Heart right ventricle (tissue), 16 donors: ENCODE measurements at regions not wholly inside any gene's neighbourhood (a gene's known extent, or its start where the extent isn't known, plus 50 kb on each side); places are given as distances from the start of the nearest gene placed in this dataset.

Source experiments
- ATAC-seq, 8 donors: fragments of 200-7000 bp; cut with Tn5 transposase; one replicate each; pipeline ENCODE4 v1.9.1; 2020; ENCODE audit warnings: mild to moderate bottlenecking in 8 of 8, moderate library complexity in 8 of 8, moderate number of reproducible peaks in 1 of 8
- DNase-seq, 2 donors: peaks; one replicate each; pipeline ENCODE4 v3.0.0-alpha.2; 2020
- H3K27ac ChIP-seq, 10 donors: fragments of 200-600 bp; sonication (generic) in 2 of 10; one replicate each; pipeline versions ENCODE4 v1.5.0 to v1.8.0; 2020 to 2022; ENCODE audit warnings: mild to moderate bottlenecking in 3 of 10
- H3K27me3 ChIP-seq, 7 donors: fragments of 200-600 bp; one replicate each; pipeline ENCODE4 v1.8.0; 2021 to 2022; ENCODE audit warnings: mild to moderate bottlenecking in 2 of 7
- H3K36me3 ChIP-seq, 9 donors: fragments of 200-600 bp; sonication (generic) in 1 of 9; one replicate each; pipeline versions ENCODE4 v1.5.0 to v1.8.0; 2020 to 2022; ENCODE audit warnings: mild to moderate bottlenecking in 2 of 9
- H3K4me1 ChIP-seq, 9 donors: fragments of 200-600 bp; sonication (generic) in 1 of 9; one replicate each; pipeline versions ENCODE4 v1.5.0 to v1.8.0; 2020 to 2022; ENCODE audit warnings: mild to moderate bottlenecking in 4 of 9
- H3K4me3 ChIP-seq, 10 donors: fragments of 200-600 bp; sonication (generic) in 2 of 10; one replicate each; pipeline versions ENCODE4 v1.5.0 to v1.8.0; 2020 to 2022; ENCODE audit warnings: mild to moderate bottlenecking in 7 of 10, moderate library complexity in 2 of 10
- H3K9me3 ChIP-seq, 11 donors: fragments of 200-600 bp in 10 of 11; sonication (generic) in 2 of 11; one replicate each; pipeline versions ENCODE4 v1.5.0 to v1.8.0; 2013 to 2022; ENCODE audit warnings: mild to moderate bottlenecking in 2 of 11, control low read depth in 1 of 11, moderate library complexity in 1 of 11
- CTCF ChIP-seq, 9 donors: fragments of 200-600 bp; sonication (generic) in 2 of 9; IDR thresholded peaks; one replicate each; pipeline versions ENCODE4 v1.5.0 to v1.8.0; 2021 to 2022; ENCODE audit warnings: antibody characterized with exemption in 9 of 9, mild to moderate bottlenecking in 5 of 9, moderate library complexity in 1 of 9
- WGBS, 2 donors: extraction: QIAGEN DNeasy Blood & Tissue Kit; methylation state at CpG; one replicate each; pipeline ENCODE4 v1.1.7; 2013; ENCODE audit warnings: inconsistent platforms in 1 of 2; 5-methylcytosine and 5-hydroxymethylcytosine counted together
- intact Hi-C, 10 donors: fragments of 100-400 bp; cut with DNase I; formaldehyde crosslinking; loops; one replicate each; pipeline versions ENCODE4 v1.11.1 to v1.14.2; 2022
- donor health status: Arrhythmogenic right ventricular cardiomyopathy.
- donor health status: ischemic (EF 13 %, LVEDD 7.1; RV severe dilation, severe dysfunction).
- donor health status: healthy with polysubstance abuse.
- donor health status: DM: no; HTN: yes; CAD: no.
- donor health status: DM: no; HTN: no; CAD: no.
- donor health status: ischemic (EF 25% LVEDD 6.9; RV normal size, moderate dysfunction).
- donor health status: ischemic (EF 25% LVEDD 5.7; RV mildly dilated, moderate dysfunction).
- donor health status: healthy.
- donor health status: DM: yes; HTN: yes; CAD: no.
- donor health status: Ischemic cardiomyopathy.
- donor health status: ischemic (EF 35%, LVEDD 5.7; RV mildly dilated, moderate dysfunction).
- donor health status: nonischemic (EF 11% LVEDD 7.7; RV severe dilation, severe dysfunction).
- donor health status: DM: yes; HTN: yes; CAD: no.
- donor health status: PGD.
- donor health status: ischemic (EF 29% LVEDD 5.4; RV normal size, mild dysfunction).
- donor health status: nonischemic (EF 23%, LVEDD 6.1; RV moderate dilation, normal function).

GRCh38 chr1:163970151-163970550 lies 588.8 kb upstream of the PBX1 start:
- Histone ChIP-seq H3K27ac (no peak overlapping the region), H3K4me3 (no peak overlapping the region), H3K4me1 (no peaks in the 10 kb centered on the region), H3K36me3 (no peaks in the 10 kb centered on the region), H3K27me3 (no peaks in the 10 kb centered on the region), H3K9me3 (peaks cover 0 to 31% (median 8%) of the 10 kb centered on the region in 11 donors)
- DNase-seq (no peak), ATAC-seq (no peak)
- 63 to 71% methylated on average over 2 of the region's 2 CpGs for WGBS, 2 donors
- intact Hi-C loops, result loop anchor here in 1 of 10 donors (10.0 kb wide), 1 partner anchor 95 kb away; no protein-coding TSS in a partner anchor
- no peak for TF ChIP-seq CTCF (IDR thresholded peaks at IDR 0.05)

DNA sequence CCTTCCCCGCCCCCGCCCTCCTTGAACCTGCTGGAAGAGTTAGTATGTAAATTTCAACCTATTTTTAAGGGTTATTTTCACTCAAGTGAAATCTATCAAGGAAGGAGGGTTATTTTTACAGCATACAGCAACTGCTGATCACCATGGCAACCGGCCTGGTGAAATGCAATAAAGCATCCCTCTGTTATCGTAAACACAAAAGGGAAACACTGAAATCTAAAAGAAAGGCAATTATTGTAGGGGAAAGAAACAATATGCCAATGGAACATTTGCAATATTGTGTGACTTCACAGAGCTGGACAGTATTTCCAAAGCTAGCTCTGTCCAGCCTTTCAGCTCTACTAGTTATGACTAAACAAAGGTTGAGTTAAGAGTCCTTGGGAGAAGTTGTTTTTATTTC lies 588.3 kb upstream of the PBX1 start:
- intact Hi-C loops, result loop anchor here in 1 of 10 donors (10.0 kb wide), 1 partner anchor 94 kb away; no protein-coding TSS in a partner anchor
- no peak for TF ChIP-seq CTCF (IDR thresholded peaks at IDR 0.05)
- ATAC-seq, result no peak

DNA sequence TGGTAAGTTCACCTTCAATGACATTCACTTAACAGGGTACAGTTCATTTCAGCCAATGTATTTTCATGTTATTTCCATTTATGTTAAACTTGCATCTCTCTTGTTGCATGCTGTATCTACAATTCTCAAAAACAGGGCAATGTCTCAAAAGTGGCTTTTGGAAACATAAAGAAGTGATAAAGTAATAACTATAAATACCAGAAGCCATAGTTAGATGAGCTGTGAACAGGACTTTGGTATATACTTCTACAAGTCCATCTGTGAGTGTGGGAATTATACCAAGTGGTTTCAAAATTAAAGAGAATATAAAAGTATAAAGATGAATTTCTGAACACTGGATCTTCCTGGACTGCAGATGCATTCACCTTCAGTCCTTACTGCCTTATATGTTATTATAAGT lies 585.4 kb upstream of the PBX1 start:
- no peak for DNase-seq
- intact Hi-C loops, result loop anchor here in 1 of 10 donors (10.0 kb wide), 1 partner anchor 91 kb away; no protein-coding TSS in a partner anchor
- Histone ChIP-seq H3K9me3 (peaks cover 0 to 7% (median 0%) of the 10 kb centered on the region in 11 donors), H3K4me1 (no peaks in the 10 kb centered on the region), H3K36me3 (no peaks in the 10 kb centered on the region), H3K4me3 (no peak overlapping the region), H3K27ac (no peak overlapping the region), H3K27me3 (no peaks in the 10 kb centered on the region)
- no peak for ATAC-seq
- no peak for TF ChIP-seq CTCF (IDR thresholded peaks at IDR 0.05)

More for the DNA sequence above, 588.3 kb upstream of the PBX1 start:
- Histone ChIP-seq H3K36me3 (no peaks in the 10 kb centered on the region), H3K27me3 (no peaks in the 10 kb centered on the region), H3K4me1 (no peaks in the 10 kb centered on the region), H3K9me3 (peaks cover 0 to 25% (median 6%) of the 10 kb centered on the region in 11 donors), H3K4me3 (no peak overlapping the region), H3K27ac (no peak overlapping the region)
- DNase-seq, result no peak
- WGBS, 2 donors, result 64 to 76% methylated on average over 4 of the region's 4 CpGs

- Histone ChIP-seq H3K36me3 (no peaks in the 10 kb centered on the region), H3K4me3 (no peak overlapping the region), H3K9me3 (peaks cover 0 to 3% (median 0%) of the 10 kb centered on the region in 11 donors), H3K27ac (no peak overlapping the region), H3K4me1 (no peaks in the 10 kb centered on the region), H3K27me3 (no peaks in the 10 kb centered on the region)
- DNase-seq (no peak), ATAC-seq (no peak)
- 83 to 85% methylated on average over 2 of the region's 2 CpGs for WGBS, 2 donors
- TF ChIP-seq CTCF (IDR thresholded peaks at IDR 0.05), result no peak
- intact Hi-C loops, result loop anchor here in 1 of 10 donors (10.0 kb wide), 1 partner anchor 91 kb away; no protein-coding TSS in a partner anchor
Observed at GRCh38 chr1:163974120-163974519, 584.9 kb upstream of the PBX1 start.
